ENCODE measurements at regions not wholly inside any gene's neighbourhood (a gene's known extent, or its start where the extent isn't known, plus 50 kb on each side); places are given as distances from the start of the nearest gene placed in this dataset.

DNA sequence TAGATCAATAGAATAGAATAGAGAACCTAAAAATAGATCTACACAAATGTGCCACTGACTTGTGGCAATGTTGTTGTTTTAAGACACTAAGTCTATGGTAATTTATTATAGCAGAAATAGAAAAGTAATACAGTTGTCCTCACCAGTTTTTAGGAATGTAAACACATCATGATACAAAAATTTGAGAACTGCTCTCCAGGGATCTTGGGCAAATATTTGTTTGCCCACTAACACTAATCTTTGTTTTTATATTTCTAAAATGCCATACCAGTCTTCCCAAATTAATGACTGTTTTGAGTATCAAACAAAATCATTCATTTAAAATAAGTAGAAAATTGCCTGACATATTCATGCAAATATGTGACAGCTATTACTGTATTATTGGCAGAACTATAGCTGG, 297.6 kb downstream of the BRINP1 start:
- Histone ChIP-seq H3K36me3 (ENCODE audit: insufficient read depth, low read length) (no peaks in the 10 kb centered on the region), H3K27ac (no peak overlapping the region), H3K9me3 (ENCODE audit: low read depth, low read length) (no peaks in the 10 kb centered on the region), H3K9ac (ENCODE audit: insufficient read length) (no peak overlapping the region), H3K4me3 (no peak overlapping the region)
- TF ChIP-seq FOXP2 (optimal IDR thresholded peaks at IDR 0.05; ENCODE audit: control extremely low read depth, extremely low read length, insufficient read depth): no peak
- TF ChIP-seq EZH2 (IDR thresholded peaks at IDR 0.05): no peak
- TF ChIP-seq POLR2AphosphoS5 (IDR thresholded peaks at IDR 0.05; ENCODE audit: borderline replicate concordance, low read depth, low read length): no peak
- DNase-seq (ENCODE audit: low read depth, low spot score): no peak

DNA sequence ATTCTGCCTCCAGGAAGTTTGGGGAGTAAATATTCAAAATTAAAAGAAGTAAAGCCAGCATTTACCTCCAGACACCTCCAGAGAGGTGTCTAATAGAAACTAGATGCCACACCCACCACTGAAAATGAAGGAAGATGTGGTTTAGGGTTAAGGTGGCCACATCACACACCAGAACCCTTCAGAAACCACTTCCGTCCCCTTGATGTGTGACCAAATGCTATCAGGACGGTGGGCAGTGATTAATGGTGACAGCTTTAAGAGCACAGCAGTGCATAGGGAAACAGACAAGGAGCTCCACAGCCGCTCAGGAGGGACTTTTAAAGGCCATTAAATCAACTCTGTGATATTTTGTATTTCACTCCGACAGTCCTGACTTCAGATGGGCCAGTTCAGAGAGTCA, 295.2 kb downstream of the BRINP1 start:
- H3K36me3 ChIP-seq (ENCODE audit: insufficient read depth, low read length): no peaks in the 10 kb centered on the region
- TF ChIP-seq FOXP2 (optimal IDR thresholded peaks at IDR 0.05; ENCODE audit: control extremely low read depth, extremely low read length, insufficient read depth) (no peak), POLR2AphosphoS5 (IDR thresholded peaks at IDR 0.05; ENCODE audit: borderline replicate concordance, low read depth, low read length) (no peak), EZH2 (IDR thresholded peaks at IDR 0.05) (no peak)
- H3K9me3 ChIP-seq (ENCODE audit: low read depth, low read length): no peaks in the 10 kb centered on the region
- no peak overlapping the region for H3K27ac ChIP-seq
- DNase-seq (ENCODE audit: low read depth, low spot score): no peak
- no peak overlapping the region for H3K4me3 ChIP-seq
- no peak overlapping the region for H3K9ac ChIP-seq (ENCODE audit: insufficient read length)

DNA sequence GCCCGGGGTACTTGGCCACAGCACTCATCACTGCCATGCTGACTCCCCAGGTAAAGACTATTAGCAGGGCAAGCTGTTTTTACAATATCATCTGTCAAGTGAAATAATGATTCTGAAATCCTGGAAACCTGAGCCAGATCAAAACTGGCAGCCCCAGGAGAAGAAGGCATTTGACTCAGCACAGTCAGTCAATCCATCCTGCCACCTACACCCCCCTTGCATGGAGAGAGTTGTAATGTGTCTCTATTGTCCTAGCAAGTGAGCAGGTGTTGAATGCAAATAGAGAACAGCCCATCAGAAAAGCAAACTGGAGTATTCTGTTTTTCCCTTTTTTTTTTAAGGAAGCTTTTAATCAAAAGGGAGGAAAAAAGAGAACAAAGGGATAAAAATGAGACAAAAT, 291.2 kb downstream of the BRINP1 start:
- no peak overlapping the region for H3K27ac ChIP-seq
- no peak for DNase-seq (ENCODE audit: low read depth, low spot score)
- H3K36me3 ChIP-seq (ENCODE audit: insufficient read depth, low read length): no peaks in the 10 kb centered on the region
- no peaks in the 10 kb centered on the region for H3K9me3 ChIP-seq (ENCODE audit: low read depth, low read length)
- no peak for TF ChIP-seq FOXP2 (optimal IDR thresholded peaks at IDR 0.05; ENCODE audit: control extremely low read depth, extremely low read length, insufficient read depth)
- no peak for TF ChIP-seq EZH2 (IDR thresholded peaks at IDR 0.05)
- TF ChIP-seq POLR2AphosphoS5 (IDR thresholded peaks at IDR 0.05; ENCODE audit: borderline replicate concordance, low read depth, low read length): no peak
- no peak overlapping the region for H3K9ac ChIP-seq (ENCODE audit: insufficient read length)
- H3K4me3 ChIP-seq: no peak overlapping the region

DNA sequence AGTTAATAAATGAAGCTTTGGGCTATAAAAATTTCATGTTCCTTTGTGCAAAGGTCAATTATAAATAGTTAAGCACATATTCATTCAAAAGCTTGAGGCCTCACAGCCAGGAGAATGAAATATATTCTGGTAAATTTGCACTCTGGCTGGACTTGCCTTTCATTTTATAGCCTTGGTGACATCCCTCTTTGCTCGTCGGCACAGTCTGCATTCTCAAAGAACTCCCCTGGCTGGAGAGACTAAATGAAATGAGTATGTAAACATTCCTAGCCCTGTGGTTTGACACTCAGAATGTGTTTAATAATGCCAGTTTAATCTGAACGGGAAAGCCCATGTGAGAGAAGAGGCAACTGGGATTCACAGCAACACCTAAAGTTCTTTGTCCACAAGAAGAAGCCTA, 285.6 kb downstream of the BRINP1 start:
- DNase-seq (ENCODE audit: low read depth, low spot score): no peak
- no peaks in the 10 kb centered on the region for H3K36me3 ChIP-seq (ENCODE audit: insufficient read depth, low read length)
- H3K27ac ChIP-seq: no peak overlapping the region
- no peak overlapping the region for H3K9ac ChIP-seq (ENCODE audit: insufficient read length)
- H3K4me3 ChIP-seq: no peak overlapping the region
- no peaks in the 10 kb centered on the region for H3K9me3 ChIP-seq (ENCODE audit: low read depth, low read length)
- TF ChIP-seq POLR2AphosphoS5 (IDR thresholded peaks at IDR 0.05; ENCODE audit: borderline replicate concordance, low read depth, low read length) (no peak), EZH2 (IDR thresholded peaks at IDR 0.05) (no peak), FOXP2 (optimal IDR thresholded peaks at IDR 0.05; ENCODE audit: control extremely low read depth, extremely low read length, insufficient read depth) (no peak)

DNA sequence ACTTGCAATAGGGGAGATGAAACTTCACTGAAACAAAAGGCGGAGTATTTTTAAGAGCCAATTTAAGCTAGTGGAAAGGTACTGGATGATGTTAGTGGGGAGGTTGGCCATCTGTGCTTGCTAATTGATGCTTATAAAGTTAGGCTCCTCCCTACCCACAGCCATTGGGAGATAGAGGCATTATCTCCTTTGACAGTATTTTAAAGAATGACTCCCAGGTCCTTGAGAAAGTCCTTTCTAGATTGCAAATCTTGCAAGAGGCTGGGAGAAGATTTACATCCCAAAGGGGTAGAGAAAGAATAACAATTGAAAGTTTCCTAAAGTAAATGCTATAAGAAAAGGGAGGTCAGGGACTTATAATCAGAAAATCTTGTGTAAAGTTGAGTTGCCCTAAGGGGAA, 282.6 kb downstream of the BRINP1 start:
- H3K4me3 ChIP-seq: no peak overlapping the region
- H3K36me3 ChIP-seq (ENCODE audit: insufficient read depth, low read length): no peaks in the 10 kb centered on the region
- no peak for DNase-seq (ENCODE audit: low read depth, low spot score)
- no peaks in the 10 kb centered on the region for H3K9me3 ChIP-seq (ENCODE audit: low read depth, low read length)
- TF ChIP-seq EZH2 (IDR thresholded peaks at IDR 0.05): no peak
- no peak for TF ChIP-seq FOXP2 (optimal IDR thresholded peaks at IDR 0.05; ENCODE audit: control extremely low read depth, extremely low read length, insufficient read depth)
- TF ChIP-seq POLR2AphosphoS5 (IDR thresholded peaks at IDR 0.05; ENCODE audit: borderline replicate concordance, low read depth, low read length): no peak
- H3K27ac ChIP-seq: no peak overlapping the region
- no peak overlapping the region for H3K9ac ChIP-seq (ENCODE audit: insufficient read length)

DNA sequence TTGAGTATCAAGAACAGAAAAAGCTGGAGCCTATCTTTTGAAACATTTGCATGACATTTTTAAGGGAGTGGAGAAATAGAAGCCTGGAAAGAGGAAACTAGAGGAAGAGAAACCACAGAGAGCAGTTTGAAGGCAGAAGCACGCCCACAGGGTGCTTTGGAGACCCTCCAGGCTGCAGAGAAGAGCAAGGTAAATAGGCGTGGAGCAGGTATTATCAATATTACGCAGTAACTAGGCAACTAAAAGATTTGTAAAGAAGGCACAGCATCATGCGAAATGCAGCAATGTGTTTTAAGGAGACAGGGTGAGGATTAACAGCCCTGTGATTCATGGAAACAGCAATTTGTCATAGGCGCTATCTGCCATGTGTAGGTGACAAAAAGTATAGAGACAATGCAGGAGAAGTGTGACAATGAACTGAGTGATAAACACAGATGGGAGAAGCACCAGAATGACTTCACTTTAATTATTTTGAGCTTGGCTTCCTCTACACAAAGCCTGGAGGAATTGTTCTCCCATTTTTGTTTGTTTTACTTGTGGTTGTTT, 281.2 kb downstream of the BRINP1 start:
- no peaks in the 10 kb centered on the region for H3K9me3 ChIP-seq (ENCODE audit: low read depth, low read length)
- no peak for DNase-seq (ENCODE audit: low read depth, low spot score)
- H3K4me3 ChIP-seq: no peak overlapping the region
- no peak overlapping the region for H3K27ac ChIP-seq
- TF ChIP-seq EZH2 (IDR thresholded peaks at IDR 0.05): no peak
- no peak for TF ChIP-seq FOXP2 (optimal IDR thresholded peaks at IDR 0.05; ENCODE audit: control extremely low read depth, extremely low read length, insufficient read depth)
- no peaks in the 10 kb centered on the region for H3K36me3 ChIP-seq (ENCODE audit: insufficient read depth, low read length)
- no peak overlapping the region for H3K9ac ChIP-seq (ENCODE audit: insufficient read length)

GRCh38 chr9:119091074-119091473, 278.2 kb downstream of the BRINP1 start:
- DNase-seq (ENCODE audit: low read depth, low spot score): no peak
- Histone ChIP-seq H3K36me3 (ENCODE audit: insufficient read depth, low read length) (no peaks in the 10 kb centered on the region), H3K4me3 (no peak overlapping the region), H3K27ac (no peak overlapping the region), H3K9me3 (ENCODE audit: low read depth, low read length) (no peaks in the 10 kb centered on the region), H3K9ac (ENCODE audit: insufficient read length) (no peak overlapping the region)
- TF ChIP-seq POLR2AphosphoS5 (IDR thresholded peaks at IDR 0.05; ENCODE audit: borderline replicate concordance, low read depth, low read length) (no peak), FOXP2 (optimal IDR thresholded peaks at IDR 0.05; ENCODE audit: control extremely low read depth, extremely low read length, insufficient read depth) (no peak), EZH2 (IDR thresholded peaks at IDR 0.05) (no peak)

- H3K4me3 ChIP-seq: no peak overlapping the region
- H3K9ac ChIP-seq (ENCODE audit: insufficient read length): no peak overlapping the region
- no peak for DNase-seq (ENCODE audit: low read depth, low spot score)
- H3K36me3 ChIP-seq (ENCODE audit: insufficient read depth, low read length): no peaks in the 10 kb centered on the region
- TF ChIP-seq POLR2AphosphoS5 (IDR thresholded peaks at IDR 0.05; ENCODE audit: borderline replicate concordance, low read depth, low read length) (no peak), EZH2 (IDR thresholded peaks at IDR 0.05) (no peak), FOXP2 (optimal IDR thresholded peaks at IDR 0.05; ENCODE audit: control extremely low read depth, extremely low read length, insufficient read depth) (no peak)
- no peaks in the 10 kb centered on the region for H3K9me3 ChIP-seq (ENCODE audit: low read depth, low read length)
- no peak overlapping the region for H3K27ac ChIP-seq
Measured at GRCh38 chr9:119092125-119092524, 277.1 kb downstream of the BRINP1 start.

- Histone ChIP-seq H3K9ac (ENCODE audit: insufficient read length) (no peak overlapping the region), H3K4me3 (no peak overlapping the region), H3K9me3 (ENCODE audit: low read depth, low read length) (no peaks in the 10 kb centered on the region), H3K27ac (no peak overlapping the region), H3K36me3 (ENCODE audit: insufficient read depth, low read length) (no peaks in the 10 kb centered on the region)
- TF ChIP-seq POLR2AphosphoS5 (IDR thresholded peaks at IDR 0.05; ENCODE audit: borderline replicate concordance, low read depth, low read length): no peak
- no peak for TF ChIP-seq FOXP2 (optimal IDR thresholded peaks at IDR 0.05; ENCODE audit: control extremely low read depth, extremely low read length, insufficient read depth)
- TF ChIP-seq EZH2 (IDR thresholded peaks at IDR 0.05): no peak
- DNase-seq (ENCODE audit: low read depth, low spot score): no peak
Measured at GRCh38 chr9:119094086-119094485, 275.1 kb downstream of the BRINP1 start.

All from SK-N-MC (cell line).